ENCODE measurements at regions not wholly inside any gene's neighbourhood (a gene's known extent, or its start where the extent isn't known, plus 50 kb on each side); places are given as distances from the start of the nearest gene placed in this dataset.

GRCh38 chrX:82041034-82041433 lies 839.1 kb downstream of the SH3BGRL start:
- Histone ChIP-seq H2BK12ac (ENCODE audit: low read length) (no peak overlapping the region), H3K4me3 (ENCODE audit: low read length in 2 of 2) (no peak overlapping the region), H2AK5ac (ENCODE audit: low read depth, low read length) (no peak overlapping the region), H4K8ac (ENCODE audit: low read depth, low read length) (no peak overlapping the region), H2BK5ac (ENCODE audit: low read length) (no peak overlapping the region), H3K9me3 (replicated peaks in 1 of 2; ENCODE audit: control insufficient read depth in 2 of 2, insufficient read depth in 1 of 2, low read depth in 1 of 2, low read length in 2 of 2) (no peaks in the 10 kb centered on the region), H3K36me3 (replicated peaks in 1 of 2; ENCODE audit: control insufficient read depth in 2 of 2, insufficient read depth in 2 of 2, low read length in 2 of 2) (no peaks in the 10 kb centered on the region), H3K4me2 (ENCODE audit: insufficient read depth, low read length, poor library complexity, severe bottlenecking) (no peak overlapping the region), H3K4me1 (ENCODE audit: control insufficient read depth in 2 of 2, insufficient read depth in 1 of 2, low read depth in 1 of 2, low read length in 2 of 2) (no peaks in the 10 kb centered on the region), H3K18ac (ENCODE audit: low read length) (no peak overlapping the region), H2AFZ (ENCODE audit: low read length) (no peak overlapping the region), H4K91ac (ENCODE audit: low read depth, low read length, poor library complexity) (no peak overlapping the region), H2BK120ac (ENCODE audit: low read depth, low read length) (no peak overlapping the region), H3K9ac (ENCODE audit: low read depth, low read length, poor library complexity) (no peak overlapping the region), H3K23ac (ENCODE audit: low read depth, low read length, poor library complexity) (no peak overlapping the region), H3K27me3 (ENCODE audit: control insufficient read depth in 3 of 3, insufficient read depth in 3 of 3, low read depth in 1 of 3, low read length in 3 of 3) (no peaks in the 10 kb centered on the region), H3K14ac (ENCODE audit: low read length) (no peak overlapping the region), H2BK15ac (ENCODE audit: low read length) (no peak overlapping the region), H3K4ac (ENCODE audit: low read length) (no peak overlapping the region), H3K27ac (replicated peaks; ENCODE audit: low read length) (no peak overlapping the region), H3K79me1 (ENCODE audit: low read depth, low read length) (no peaks in the 10 kb centered on the region)
- WGBS, 2 donors (ENCODE audit: extremely low coverage in 2 of 2, insufficient read length in 2 of 2, insufficient replicate concordance in 1 of 2) = no CpG with 5 or more reads among the region's 3 CpGs
- DNase-seq (ENCODE audit: low spot score) = no peak

GRCh38 chrX:82058728-82059127 lies 856.8 kb downstream of the SH3BGRL start:
- Histone ChIP-seq H3K18ac (ENCODE audit: low read length) (no peak overlapping the region), H3K4ac (ENCODE audit: low read length) (no peak overlapping the region), H3K36me3 (replicated peaks in 1 of 2; ENCODE audit: control insufficient read depth in 2 of 2, insufficient read depth in 2 of 2, low read length in 2 of 2) (no peaks in the 10 kb centered on the region), H3K14ac (ENCODE audit: low read length) (no peak overlapping the region), H4K91ac (ENCODE audit: low read depth, low read length, poor library complexity) (no peak overlapping the region), H3K27ac (replicated peaks; ENCODE audit: low read length) (no peak overlapping the region), H3K4me3 (ENCODE audit: low read length in 2 of 2) (no peak overlapping the region), H4K8ac (ENCODE audit: low read depth, low read length) (no peak overlapping the region), H3K79me1 (ENCODE audit: low read depth, low read length) (no peaks in the 10 kb centered on the region), H2BK5ac (ENCODE audit: low read length) (no peak overlapping the region), H2BK15ac (ENCODE audit: low read length) (no peak overlapping the region), H3K4me2 (ENCODE audit: insufficient read depth, low read length, poor library complexity, severe bottlenecking) (no peak overlapping the region), H3K4me1 (ENCODE audit: control insufficient read depth in 2 of 2, insufficient read depth in 1 of 2, low read depth in 1 of 2, low read length in 2 of 2) (no peaks in the 10 kb centered on the region), H2AK5ac (ENCODE audit: low read depth, low read length) (no peak overlapping the region), H2BK12ac (ENCODE audit: low read length) (no peak overlapping the region), H3K9ac (ENCODE audit: low read depth, low read length, poor library complexity) (no peak overlapping the region), H2AFZ (ENCODE audit: low read length) (no peak overlapping the region), H3K27me3 (ENCODE audit: control insufficient read depth in 3 of 3, insufficient read depth in 3 of 3, low read depth in 1 of 3, low read length in 3 of 3) (no peaks in the 10 kb centered on the region), H2BK120ac (ENCODE audit: low read depth, low read length) (no peak overlapping the region), H3K23ac (ENCODE audit: low read depth, low read length, poor library complexity) (no peak overlapping the region), H3K9me3 (replicated peaks in 1 of 2; ENCODE audit: control insufficient read depth in 2 of 2, insufficient read depth in 1 of 2, low read depth in 1 of 2, low read length in 2 of 2) (no peaks in the 10 kb centered on the region)
- DNase-seq (ENCODE audit: low spot score) = no peak
- WGBS, 2 donors (ENCODE audit: extremely low coverage in 2 of 2, insufficient read length in 2 of 2, insufficient replicate concordance in 1 of 2) = no CpG with 5 or more reads among the region's 4 CpGs

- H3K27ac ChIP-seq (replicated peaks; ENCODE audit: low read length) = no peak overlapping the region
- H2BK15ac ChIP-seq (ENCODE audit: low read length) = no peak overlapping the region
Observed at GRCh38 chrX:82070948-82071347, 869.0 kb downstream of the SH3BGRL start.

GRCh38 chrX:82081027-82081426 lies 879.1 kb downstream of the SH3BGRL start:
- H3K9ac ChIP-seq (ENCODE audit: low read depth, low read length, poor library complexity) = no peak overlapping the region
- H3K36me3 ChIP-seq (replicated peaks in 1 of 2; ENCODE audit: control insufficient read depth in 2 of 2, insufficient read depth in 2 of 2, low read length in 2 of 2) = no peaks in the 10 kb centered on the region
- no peak overlapping the region for H3K23ac ChIP-seq (ENCODE audit: low read depth, low read length, poor library complexity)
- H3K9me3 ChIP-seq (replicated peaks in 1 of 2; ENCODE audit: control insufficient read depth in 2 of 2, insufficient read depth in 1 of 2, low read depth in 1 of 2, low read length in 2 of 2) = no peaks in the 10 kb centered on the region
- H3K4me2 ChIP-seq (ENCODE audit: insufficient read depth, low read length, poor library complexity, severe bottlenecking) = no peak overlapping the region
- H3K79me1 ChIP-seq (ENCODE audit: low read depth, low read length) = no peaks in the 10 kb centered on the region
- H2BK15ac ChIP-seq (ENCODE audit: low read length) = no peak overlapping the region
- no peak overlapping the region for H3K18ac ChIP-seq (ENCODE audit: low read length)
- H2AK5ac ChIP-seq (ENCODE audit: low read depth, low read length) = no peak overlapping the region
- H4K91ac ChIP-seq (ENCODE audit: low read depth, low read length, poor library complexity) = no peak overlapping the region
- no peak overlapping the region for H2BK5ac ChIP-seq (ENCODE audit: low read length)
- no peaks in the 10 kb centered on the region for H3K4me1 ChIP-seq (ENCODE audit: control insufficient read depth in 2 of 2, insufficient read depth in 1 of 2, low read depth in 1 of 2, low read length in 2 of 2)
- no peak overlapping the region for H2BK120ac ChIP-seq (ENCODE audit: low read depth, low read length)
- H2BK12ac ChIP-seq (ENCODE audit: low read length) = no peak overlapping the region
- no peak overlapping the region for H3K14ac ChIP-seq (ENCODE audit: low read length)
- no peak overlapping the region for H3K27ac ChIP-seq (replicated peaks; ENCODE audit: low read length)
- WGBS, 2 donors (ENCODE audit: extremely low coverage in 2 of 2, insufficient read length in 2 of 2, insufficient replicate concordance in 1 of 2) = no CpG with 5 or more reads among the region's 1 CpG
- no peaks in the 10 kb centered on the region for H3K27me3 ChIP-seq (ENCODE audit: control insufficient read depth in 3 of 3, insufficient read depth in 3 of 3, low read depth in 1 of 3, low read length in 3 of 3)
- no peak overlapping the region for H4K8ac ChIP-seq (ENCODE audit: low read depth, low read length)
- H3K4me3 ChIP-seq (ENCODE audit: low read length in 2 of 2) = no peak overlapping the region
- H3K4ac ChIP-seq (ENCODE audit: low read length) = no peak overlapping the region
- no peak overlapping the region for H2AFZ ChIP-seq (ENCODE audit: low read length)
- peak; percentile 0 for DNase-seq (ENCODE audit: low spot score)

More at GRCh38 chrX:82070948-82071347, 869.0 kb downstream of the SH3BGRL start:
- Histone ChIP-seq H3K36me3 (replicated peaks in 1 of 2; ENCODE audit: control insufficient read depth in 2 of 2, insufficient read depth in 2 of 2, low read length in 2 of 2) (no peaks in the 10 kb centered on the region), H2BK5ac (ENCODE audit: low read length) (no peak overlapping the region), H3K27me3 (ENCODE audit: control insufficient read depth in 3 of 3, insufficient read depth in 3 of 3, low read depth in 1 of 3, low read length in 3 of 3) (no peaks in the 10 kb centered on the region), H4K91ac (ENCODE audit: low read depth, low read length, poor library complexity) (no peak overlapping the region), H4K8ac (ENCODE audit: low read depth, low read length) (no peak overlapping the region), H3K9me3 (replicated peaks in 1 of 2; ENCODE audit: control insufficient read depth in 2 of 2, insufficient read depth in 1 of 2, low read depth in 1 of 2, low read length in 2 of 2) (no peaks in the 10 kb centered on the region), H2BK120ac (ENCODE audit: low read depth, low read length) (no peak overlapping the region), H3K9ac (ENCODE audit: low read depth, low read length, poor library complexity) (no peak overlapping the region), H3K4me3 (ENCODE audit: low read length in 2 of 2) (no peak overlapping the region), H2BK12ac (ENCODE audit: low read length) (no peak overlapping the region), H2AFZ (ENCODE audit: low read length) (no peak overlapping the region), H3K4me2 (ENCODE audit: insufficient read depth, low read length, poor library complexity, severe bottlenecking) (no peak overlapping the region), H3K4ac (ENCODE audit: low read length) (no peak overlapping the region), H3K79me1 (ENCODE audit: low read depth, low read length) (no peaks in the 10 kb centered on the region), H3K23ac (ENCODE audit: low read depth, low read length, poor library complexity) (no peak overlapping the region), H3K4me1 (ENCODE audit: control insufficient read depth in 2 of 2, insufficient read depth in 1 of 2, low read depth in 1 of 2, low read length in 2 of 2) (no peaks in the 10 kb centered on the region), H3K14ac (ENCODE audit: low read length) (no peak overlapping the region), H3K18ac (ENCODE audit: low read length) (no peak overlapping the region), H2AK5ac (ENCODE audit: low read depth, low read length) (no peak overlapping the region)
- no CpG with 5 or more reads among the region's 1 CpG for WGBS, 2 donors (ENCODE audit: extremely low coverage in 2 of 2, insufficient read length in 2 of 2, insufficient replicate concordance in 1 of 2)
- no peak for DNase-seq (ENCODE audit: low spot score)

Measured in neuronal stem cell (in vitro differentiated cells).